ENCODE measurements at regions not wholly inside any gene's neighbourhood (a gene's known extent, or its start where the extent isn't known, plus 50 kb on each side); places are given as distances from the start of the nearest gene placed in this dataset.

DNA sequence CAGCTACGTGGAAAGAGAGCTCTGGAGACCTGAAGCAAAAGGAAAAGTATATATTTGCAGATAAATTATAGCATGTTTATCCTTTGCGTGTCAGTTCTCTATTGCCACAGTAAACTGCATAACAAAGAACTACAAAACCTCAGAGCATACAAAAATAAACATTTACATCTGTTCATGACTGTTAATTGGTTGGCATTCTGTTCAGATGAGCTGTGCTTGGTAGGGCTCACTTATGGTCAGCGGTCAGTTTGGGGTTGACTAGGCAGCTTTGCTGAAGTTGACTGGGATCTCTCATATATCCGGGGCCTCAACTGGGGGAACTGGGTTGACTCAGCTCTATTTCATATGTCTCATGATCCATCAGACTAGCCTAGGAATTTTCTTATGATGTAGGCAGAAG is 257.7 kb downstream of the TLE1 start:
- TF ChIP-seq, protein P1, sequence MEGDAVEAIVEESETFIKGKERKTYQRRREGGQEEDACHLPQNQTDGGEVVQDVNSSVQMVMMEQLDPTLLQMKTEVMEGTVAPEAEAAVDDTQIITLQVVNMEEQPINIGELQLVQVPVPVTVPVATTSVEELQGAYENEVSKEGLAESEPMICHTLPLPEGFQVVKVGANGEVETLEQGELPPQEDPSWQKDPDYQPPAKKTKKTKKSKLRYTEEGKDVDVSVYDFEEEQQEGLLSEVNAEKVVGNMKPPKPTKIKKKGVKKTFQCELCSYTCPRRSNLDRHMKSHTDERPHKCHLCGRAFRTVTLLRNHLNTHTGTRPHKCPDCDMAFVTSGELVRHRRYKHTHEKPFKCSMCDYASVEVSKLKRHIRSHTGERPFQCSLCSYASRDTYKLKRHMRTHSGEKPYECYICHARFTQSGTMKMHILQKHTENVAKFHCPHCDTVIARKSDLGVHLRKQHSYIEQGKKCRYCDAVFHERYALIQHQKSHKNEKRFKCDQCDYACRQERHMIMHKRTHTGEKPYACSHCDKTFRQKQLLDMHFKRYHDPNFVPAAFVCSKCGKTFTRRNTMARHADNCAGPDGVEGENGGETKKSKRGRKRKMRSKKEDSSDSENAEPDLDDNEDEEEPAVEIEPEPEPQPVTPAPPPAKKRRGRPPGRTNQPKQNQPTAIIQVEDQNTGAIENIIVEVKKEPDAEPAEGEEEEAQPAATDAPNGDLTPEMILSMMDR (IDR thresholded peaks at IDR 0.05 in 4 of 5, conservative IDR thresholded peaks at IDR 0.05 in 1 of 5) = no peak
- TF ChIP-seq POLR2A (IDR thresholded peaks at IDR 0.05) = no peak
